WI38 (cell line): ENCODE measurements at regions not wholly inside any gene's neighbourhood (a gene's known extent, or its start where the extent isn't known, plus 50 kb on each side); places are given as distances from the start of the nearest gene placed in this dataset.

Experiments used
- H3K4me3 ChIP-seq: 2 replicates; pipeline ENCODE4 v1.5.1; 2011; ENCODE audit warnings: low read depth, mild to moderate bottlenecking, control low read depth, low read length
- CTCF ChIP-seq: IDR thresholded peaks from 2 replicates; pipeline ENCODE4 v1.5.1; 2012; ENCODE audit warnings: low read depth, mild to moderate bottlenecking, control low read depth, low read length

DNA sequence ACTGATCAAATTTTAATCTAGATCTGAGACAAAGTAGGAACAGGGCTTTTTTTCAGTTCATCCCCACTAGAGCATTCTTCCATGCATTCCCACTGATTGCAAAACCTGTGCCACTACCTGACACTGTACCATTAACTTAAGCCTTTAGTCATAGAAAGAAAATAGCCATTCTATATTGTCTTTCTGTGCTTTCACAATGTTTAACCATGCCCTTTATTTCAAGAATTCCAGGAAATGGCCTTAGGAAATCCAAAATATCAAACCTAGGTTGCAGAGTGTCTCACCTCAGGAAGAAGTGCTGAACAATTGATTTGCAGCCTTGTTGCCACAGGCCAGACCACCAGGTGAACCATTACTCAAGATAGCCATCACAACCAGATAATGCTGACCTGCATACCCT lies 56.2 kb upstream of the TGFBR2 start:
- no peak overlapping the region for H3K4me3 ChIP-seq
- no peak for TF ChIP-seq CTCF

- no peak overlapping the region for H3K4me3 ChIP-seq
- TF ChIP-seq CTCF: no peak
Measured at GRCh38 chr3:30551266-30551665, 55.1 kb upstream of the TGFBR2 start.

GRCh38 chr3:30551927-30552326 lies 54.5 kb upstream of the TGFBR2 start:
- TF ChIP-seq CTCF: no peak
- no peak overlapping the region for H3K4me3 ChIP-seq

DNA sequence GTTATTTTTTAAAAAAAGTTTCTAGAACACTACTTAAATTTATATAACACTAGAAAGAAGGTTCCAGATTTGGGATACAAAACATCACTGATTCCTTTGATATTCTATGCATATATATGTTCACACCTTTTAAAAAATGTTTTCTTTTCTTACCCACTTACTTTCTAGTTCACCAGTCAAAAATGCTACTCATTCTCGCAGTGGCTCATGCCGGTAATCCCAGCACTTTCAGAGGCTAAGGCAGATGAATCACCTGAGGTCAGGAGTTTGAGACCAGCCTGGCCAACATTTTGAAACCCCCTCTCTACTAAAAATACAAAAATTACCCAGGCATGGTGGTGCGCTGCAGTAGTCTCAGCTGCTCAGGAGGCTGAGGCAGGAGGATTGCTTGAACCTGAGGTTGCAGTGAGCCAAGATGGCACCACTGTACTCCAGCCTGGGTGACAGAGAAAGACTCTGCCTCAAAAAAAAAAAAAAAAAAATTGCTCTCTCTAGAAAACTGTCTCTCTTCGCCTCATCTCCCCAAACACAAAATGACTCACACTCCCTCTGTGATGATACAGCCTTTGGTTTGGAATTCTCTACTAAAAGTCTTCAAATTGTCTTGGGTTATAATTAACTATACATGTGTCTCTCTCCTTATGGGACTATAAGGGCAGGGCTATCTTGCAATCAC lies 52.6 kb upstream of the TGFBR2 start:
- no peak overlapping the region for H3K4me3 ChIP-seq
- no peak for TF ChIP-seq CTCF

GRCh38 chr3:30554317-30554690 lies 52.1 kb upstream of the TGFBR2 start:
- no peak for TF ChIP-seq CTCF
- H3K4me3 ChIP-seq: no peak overlapping the region

DNA sequence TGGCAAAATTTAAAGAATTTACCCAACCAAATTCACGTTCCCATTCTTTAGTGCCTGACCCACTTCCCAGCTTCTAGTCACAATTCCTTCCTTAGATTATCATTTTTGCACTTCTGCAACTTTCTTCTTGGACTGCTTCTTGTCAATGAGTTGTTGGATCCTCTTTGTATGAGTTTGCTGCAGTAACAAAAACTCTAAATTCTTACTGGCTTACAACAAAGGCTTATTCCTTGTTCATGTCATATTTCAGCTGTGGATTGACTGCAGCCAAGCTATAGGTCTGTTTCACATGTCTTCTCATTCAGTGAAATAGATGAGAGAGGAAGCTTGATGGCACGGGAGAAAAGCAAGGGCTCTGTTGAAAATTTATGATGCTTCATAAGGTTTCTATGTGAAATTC lies 50.4 kb upstream of the TGFBR2 start:
- TF ChIP-seq CTCF: no peak
- no peak overlapping the region for H3K4me3 ChIP-seq
